ENCODE measurements at regions not wholly inside any gene's neighbourhood (a gene's known extent, or its start where the extent isn't known, plus 50 kb on each side); places are given as distances from the start of the nearest gene placed in this dataset.

GRCh38 chr9:103941104-103941503, 153.0 kb upstream of the SMC2 start:
- TF ChIP-seq, protein P1, sequence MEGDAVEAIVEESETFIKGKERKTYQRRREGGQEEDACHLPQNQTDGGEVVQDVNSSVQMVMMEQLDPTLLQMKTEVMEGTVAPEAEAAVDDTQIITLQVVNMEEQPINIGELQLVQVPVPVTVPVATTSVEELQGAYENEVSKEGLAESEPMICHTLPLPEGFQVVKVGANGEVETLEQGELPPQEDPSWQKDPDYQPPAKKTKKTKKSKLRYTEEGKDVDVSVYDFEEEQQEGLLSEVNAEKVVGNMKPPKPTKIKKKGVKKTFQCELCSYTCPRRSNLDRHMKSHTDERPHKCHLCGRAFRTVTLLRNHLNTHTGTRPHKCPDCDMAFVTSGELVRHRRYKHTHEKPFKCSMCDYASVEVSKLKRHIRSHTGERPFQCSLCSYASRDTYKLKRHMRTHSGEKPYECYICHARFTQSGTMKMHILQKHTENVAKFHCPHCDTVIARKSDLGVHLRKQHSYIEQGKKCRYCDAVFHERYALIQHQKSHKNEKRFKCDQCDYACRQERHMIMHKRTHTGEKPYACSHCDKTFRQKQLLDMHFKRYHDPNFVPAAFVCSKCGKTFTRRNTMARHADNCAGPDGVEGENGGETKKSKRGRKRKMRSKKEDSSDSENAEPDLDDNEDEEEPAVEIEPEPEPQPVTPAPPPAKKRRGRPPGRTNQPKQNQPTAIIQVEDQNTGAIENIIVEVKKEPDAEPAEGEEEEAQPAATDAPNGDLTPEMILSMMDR (IDR thresholded peaks at IDR 0.05; ENCODE audit: insufficient read depth, low read depth, low read length) = no peak
- POLR2A ChIA-PET = no interaction called here
- CTCF ChIA-PET = no interaction called here

DNA sequence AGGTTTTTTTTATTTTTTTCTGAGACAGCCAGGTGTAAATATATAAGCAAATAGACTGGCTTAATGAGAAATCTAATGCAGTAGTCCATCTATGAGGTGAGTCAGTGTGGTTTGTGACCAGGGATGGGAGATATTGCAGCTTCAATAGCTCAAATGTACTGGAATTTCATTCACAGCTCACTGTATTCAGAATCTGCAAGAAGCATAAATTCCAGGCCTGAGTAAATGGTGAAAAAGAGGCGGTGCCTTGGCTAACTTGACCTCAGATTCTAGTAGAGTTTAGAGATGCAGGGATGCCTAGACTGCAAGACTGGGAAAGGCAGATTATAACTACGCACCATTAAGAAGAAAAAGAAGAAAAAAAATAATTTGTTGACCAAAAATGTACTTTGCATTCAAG, 151.9 kb upstream of the SMC2 start:
- TF ChIP-seq, protein P1 (IDR thresholded peaks at IDR 0.05; ENCODE audit: insufficient read depth, low read depth, low read length) = no peak
- Histone ChIP-seq H3K27me3 (ENCODE audit: control insufficient read depth, insufficient read depth, low read length) (no peaks in the 10 kb centered on the region), H3K36me3 (ENCODE audit: control insufficient read depth, insufficient read depth, low read length) (no peaks in the 10 kb centered on the region), H3K4me3 (ENCODE audit: low read depth, low read length) (no peak overlapping the region)
- ChIA-PET POLR2A (no interaction called here), CTCF (no interaction called here)
- DNase-seq (ENCODE audit: low read depth) = no peak

More at GRCh38 chr9:103941104-103941503, 153.0 kb upstream of the SMC2 start:
- DNase-seq (ENCODE audit: low read depth) = no peak
- Histone ChIP-seq H3K27me3 (ENCODE audit: control insufficient read depth, insufficient read depth, low read length) (no peaks in the 10 kb centered on the region), H3K36me3 (ENCODE audit: control insufficient read depth, insufficient read depth, low read length) (no peaks in the 10 kb centered on the region), H3K4me3 (ENCODE audit: low read depth, low read length) (no peak overlapping the region)

DNA sequence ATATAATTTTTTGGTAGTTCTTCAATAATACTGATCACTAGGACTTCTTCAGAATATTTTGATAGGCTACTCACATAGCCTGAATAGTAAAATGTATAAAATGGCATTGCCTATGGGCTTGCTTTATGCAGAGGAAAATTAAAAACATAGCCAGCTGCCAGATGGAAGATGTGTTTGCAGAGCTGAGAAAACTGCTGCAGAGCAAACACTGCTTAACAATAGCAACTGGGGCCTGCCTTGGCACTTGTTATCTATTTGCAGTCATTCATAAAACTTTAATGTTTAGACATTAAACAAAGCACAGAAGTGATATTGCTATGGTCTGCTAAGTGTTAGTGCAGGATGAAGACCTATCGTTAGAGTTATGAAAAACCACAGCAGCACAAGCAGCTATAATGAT, 151.5 kb upstream of the SMC2 start:
- no peaks in the 10 kb centered on the region for H3K27me3 ChIP-seq (ENCODE audit: control insufficient read depth, insufficient read depth, low read length)
- no peak for DNase-seq (ENCODE audit: low read depth)
- ChIA-PET CTCF (no interaction called here), POLR2A (no interaction called here)
- TF ChIP-seq, protein P1 (IDR thresholded peaks at IDR 0.05; ENCODE audit: insufficient read depth, low read depth, low read length) = no peak
- no peaks in the 10 kb centered on the region for H3K36me3 ChIP-seq (ENCODE audit: control insufficient read depth, insufficient read depth, low read length)
- no peak overlapping the region for H3K4me3 ChIP-seq (ENCODE audit: low read depth, low read length)

DNA sequence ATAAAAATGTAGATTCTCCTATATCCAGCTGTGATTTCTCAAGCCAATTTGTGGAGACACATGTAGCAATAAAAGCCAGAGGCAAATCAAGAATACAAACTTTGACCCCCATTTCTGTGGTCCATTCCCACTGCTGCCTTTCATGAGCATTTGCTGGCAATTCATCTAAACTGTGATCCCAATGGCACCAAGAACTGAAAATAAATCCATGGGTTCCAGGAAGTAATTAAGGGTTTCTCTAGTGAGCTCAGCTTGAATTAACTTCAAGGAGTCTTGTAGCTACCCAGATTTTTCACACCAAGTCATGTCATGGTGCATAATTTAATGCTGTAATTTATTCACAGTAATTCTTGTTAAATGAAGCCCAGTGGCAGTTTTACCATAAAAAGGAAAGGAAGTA, 145.0 kb upstream of the SMC2 start:
- no peak for DNase-seq (ENCODE audit: low read depth)
- Histone ChIP-seq H3K36me3 (ENCODE audit: control insufficient read depth, insufficient read depth, low read length) (no peaks in the 10 kb centered on the region), H3K4me3 (ENCODE audit: low read depth, low read length) (no peak overlapping the region), H3K27me3 (ENCODE audit: control insufficient read depth, insufficient read depth, low read length) (no peaks in the 10 kb centered on the region; the same call in 1 of the 2 replicates)
- POLR2A ChIA-PET = no interaction called here
- CTCF ChIA-PET = no interaction called here
- TF ChIP-seq, protein P1 (IDR thresholded peaks at IDR 0.05; ENCODE audit: insufficient read depth, low read depth, low read length) = no peak

- CTCF ChIA-PET = no interaction called here
- no peaks in the 10 kb centered on the region for H3K36me3 ChIP-seq (ENCODE audit: control insufficient read depth, insufficient read depth, low read length)
- POLR2A ChIA-PET = no interaction called here
- no peak for DNase-seq (ENCODE audit: low read depth)
- TF ChIP-seq, protein P1 (IDR thresholded peaks at IDR 0.05; ENCODE audit: insufficient read depth, low read depth, low read length) = no peak
- H3K27me3 ChIP-seq (ENCODE audit: control insufficient read depth, insufficient read depth, low read length) = no peaks in the 10 kb centered on the region
- H3K4me3 ChIP-seq (ENCODE audit: low read depth, low read length) = no peak overlapping the region
These were observed 116.9 kb upstream of the SMC2 start for GRCh38 chr9:103977163-103977562.
